ENCODE measurements at regions not wholly inside any gene's neighbourhood (a gene's known extent, or its start where the extent isn't known, plus 50 kb on each side); places are given as distances from the start of the nearest gene placed in this dataset.

DNA sequence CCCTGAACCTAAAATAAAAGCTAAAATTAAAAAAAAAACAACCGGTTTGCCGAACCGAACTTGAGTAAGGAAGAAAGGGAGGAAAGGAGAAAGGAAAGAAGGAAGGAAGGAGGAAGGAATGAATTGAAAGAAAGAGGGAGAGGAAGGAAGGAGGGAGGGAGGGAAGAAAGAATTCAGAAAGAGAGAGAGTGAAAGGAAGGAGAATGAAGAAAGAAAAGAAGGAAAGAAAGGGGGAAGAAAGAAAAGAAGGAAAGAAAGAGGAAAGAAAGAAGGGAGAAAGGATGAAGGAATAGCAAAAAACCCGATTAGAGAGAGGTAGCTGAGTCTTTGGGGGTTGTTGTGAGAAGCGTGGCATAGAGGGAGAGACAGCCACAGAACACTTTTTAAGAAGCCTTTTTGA lies 121.4 kb downstream of the FGF18 start:
- TF ChIP-seq, protein P1, sequence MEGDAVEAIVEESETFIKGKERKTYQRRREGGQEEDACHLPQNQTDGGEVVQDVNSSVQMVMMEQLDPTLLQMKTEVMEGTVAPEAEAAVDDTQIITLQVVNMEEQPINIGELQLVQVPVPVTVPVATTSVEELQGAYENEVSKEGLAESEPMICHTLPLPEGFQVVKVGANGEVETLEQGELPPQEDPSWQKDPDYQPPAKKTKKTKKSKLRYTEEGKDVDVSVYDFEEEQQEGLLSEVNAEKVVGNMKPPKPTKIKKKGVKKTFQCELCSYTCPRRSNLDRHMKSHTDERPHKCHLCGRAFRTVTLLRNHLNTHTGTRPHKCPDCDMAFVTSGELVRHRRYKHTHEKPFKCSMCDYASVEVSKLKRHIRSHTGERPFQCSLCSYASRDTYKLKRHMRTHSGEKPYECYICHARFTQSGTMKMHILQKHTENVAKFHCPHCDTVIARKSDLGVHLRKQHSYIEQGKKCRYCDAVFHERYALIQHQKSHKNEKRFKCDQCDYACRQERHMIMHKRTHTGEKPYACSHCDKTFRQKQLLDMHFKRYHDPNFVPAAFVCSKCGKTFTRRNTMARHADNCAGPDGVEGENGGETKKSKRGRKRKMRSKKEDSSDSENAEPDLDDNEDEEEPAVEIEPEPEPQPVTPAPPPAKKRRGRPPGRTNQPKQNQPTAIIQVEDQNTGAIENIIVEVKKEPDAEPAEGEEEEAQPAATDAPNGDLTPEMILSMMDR (IDR thresholded peaks at IDR 0.05), result no peak
- TF ChIP-seq TCF7 (CRISPR knock-in tag; IDR thresholded peaks at IDR 0.05; ENCODE audit: low read depth), result no peak
- TF ChIP-seq NR2C2 (CRISPR knock-in tag; IDR thresholded peaks at IDR 0.05), result no peak
- no peak for TF ChIP-seq ZNF396 (CRISPR knock-in tag; IDR thresholded peaks at IDR 0.05; ENCODE audit: borderline replicate concordance)
- TF ChIP-seq, protein P2, sequence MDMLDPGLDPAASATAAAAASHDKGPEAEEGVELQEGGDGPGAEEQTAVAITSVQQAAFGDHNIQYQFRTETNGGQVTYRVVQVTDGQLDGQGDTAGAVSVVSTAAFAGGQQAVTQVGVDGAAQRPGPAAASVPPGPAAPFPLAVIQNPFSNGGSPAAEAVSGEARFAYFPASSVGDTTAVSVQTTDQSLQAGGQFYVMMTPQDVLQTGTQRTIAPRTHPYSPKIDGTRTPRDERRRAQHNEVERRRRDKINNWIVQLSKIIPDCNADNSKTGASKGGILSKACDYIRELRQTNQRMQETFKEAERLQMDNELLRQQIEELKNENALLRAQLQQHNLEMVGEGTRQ (CRISPR knock-in tag; IDR thresholded peaks at IDR 0.05), result no peak
- no peak for TF ChIP-seq CREM (CRISPR knock-in tag; IDR thresholded peaks at IDR 0.05)
- TF ChIP-seq, protein P3, sequence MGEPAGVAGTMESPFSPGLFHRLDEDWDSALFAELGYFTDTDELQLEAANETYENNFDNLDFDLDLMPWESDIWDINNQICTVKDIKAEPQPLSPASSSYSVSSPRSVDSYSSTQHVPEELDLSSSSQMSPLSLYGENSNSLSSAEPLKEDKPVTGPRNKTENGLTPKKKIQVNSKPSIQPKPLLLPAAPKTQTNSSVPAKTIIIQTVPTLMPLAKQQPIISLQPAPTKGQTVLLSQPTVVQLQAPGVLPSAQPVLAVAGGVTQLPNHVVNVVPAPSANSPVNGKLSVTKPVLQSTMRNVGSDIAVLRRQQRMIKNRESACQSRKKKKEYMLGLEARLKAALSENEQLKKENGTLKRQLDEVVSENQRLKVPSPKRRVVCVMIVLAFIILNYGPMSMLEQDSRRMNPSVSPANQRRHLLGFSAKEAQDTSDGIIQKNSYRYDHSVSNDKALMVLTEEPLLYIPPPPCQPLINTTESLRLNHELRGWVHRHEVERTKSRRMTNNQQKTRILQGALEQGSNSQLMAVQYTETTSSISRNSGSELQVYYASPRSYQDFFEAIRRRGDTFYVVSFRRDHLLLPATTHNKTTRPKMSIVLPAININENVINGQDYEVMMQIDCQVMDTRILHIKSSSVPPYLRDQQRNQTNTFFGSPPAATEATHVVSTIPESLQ (CRISPR knock-in tag; IDR thresholded peaks at IDR 0.05), result no peak
- TF ChIP-seq, protein P4, sequence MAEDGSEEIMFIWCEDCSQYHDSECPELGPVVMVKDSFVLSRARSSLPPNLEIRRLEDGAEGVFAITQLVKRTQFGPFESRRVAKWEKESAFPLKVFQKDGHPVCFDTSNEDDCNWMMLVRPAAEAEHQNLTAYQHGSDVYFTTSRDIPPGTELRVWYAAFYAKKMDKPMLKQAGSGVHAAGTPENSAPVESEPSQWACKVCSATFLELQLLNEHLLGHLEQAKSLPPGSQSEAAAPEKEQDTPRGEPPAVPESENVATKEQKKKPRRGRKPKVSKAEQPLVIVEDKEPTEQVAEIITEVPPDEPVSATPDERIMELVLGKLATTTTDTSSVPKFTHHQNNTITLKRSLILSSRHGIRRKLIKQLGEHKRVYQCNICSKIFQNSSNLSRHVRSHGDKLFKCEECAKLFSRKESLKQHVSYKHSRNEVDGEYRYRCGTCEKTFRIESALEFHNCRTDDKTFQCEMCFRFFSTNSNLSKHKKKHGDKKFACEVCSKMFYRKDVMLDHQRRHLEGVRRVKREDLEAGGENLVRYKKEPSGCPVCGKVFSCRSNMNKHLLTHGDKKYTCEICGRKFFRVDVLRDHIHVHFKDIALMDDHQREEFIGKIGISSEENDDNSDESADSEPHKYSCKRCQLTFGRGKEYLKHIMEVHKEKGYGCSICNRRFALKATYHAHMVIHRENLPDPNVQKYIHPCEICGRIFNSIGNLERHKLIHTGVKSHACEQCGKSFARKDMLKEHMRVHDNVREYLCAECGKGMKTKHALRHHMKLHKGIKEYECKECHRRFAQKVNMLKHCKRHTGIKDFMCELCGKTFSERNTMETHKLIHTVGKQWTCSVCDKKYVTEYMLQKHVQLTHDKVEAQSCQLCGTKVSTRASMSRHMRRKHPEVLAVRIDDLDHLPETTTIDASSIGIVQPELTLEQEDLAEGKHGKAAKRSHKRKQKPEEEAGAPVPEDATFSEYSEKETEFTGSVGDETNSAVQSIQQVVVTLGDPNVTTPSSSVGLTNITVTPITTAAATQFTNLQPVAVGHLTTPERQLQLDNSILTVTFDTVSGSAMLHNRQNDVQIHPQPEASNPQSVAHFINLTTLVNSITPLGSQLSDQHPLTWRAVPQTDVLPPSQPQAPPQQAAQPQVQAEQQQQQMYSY (CRISPR knock-in tag; IDR thresholded peaks at IDR 0.05), result no peak
- no peak for TF ChIP-seq ZNF423 (CRISPR knock-in tag; IDR thresholded peaks at IDR 0.05)
- no peak for TF ChIP-seq JUN (CRISPR knock-in tag; IDR thresholded peaks at IDR 0.05)
- TF ChIP-seq, protein P5, sequence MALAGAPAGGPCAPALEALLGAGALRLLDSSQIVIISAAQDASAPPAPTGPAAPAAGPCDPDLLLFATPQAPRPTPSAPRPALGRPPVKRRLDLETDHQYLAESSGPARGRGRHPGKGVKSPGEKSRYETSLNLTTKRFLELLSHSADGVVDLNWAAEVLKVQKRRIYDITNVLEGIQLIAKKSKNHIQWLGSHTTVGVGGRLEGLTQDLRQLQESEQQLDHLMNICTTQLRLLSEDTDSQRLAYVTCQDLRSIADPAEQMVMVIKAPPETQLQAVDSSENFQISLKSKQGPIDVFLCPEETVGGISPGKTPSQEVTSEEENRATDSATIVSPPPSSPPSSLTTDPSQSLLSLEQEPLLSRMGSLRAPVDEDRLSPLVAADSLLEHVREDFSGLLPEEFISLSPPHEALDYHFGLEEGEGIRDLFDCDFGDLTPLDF (CRISPR knock-in tag; IDR thresholded peaks at IDR 0.05), result no peak
- no peak for TF ChIP-seq SMAD4 (CRISPR knock-in tag; IDR thresholded peaks at IDR 0.05)

Measured in WTC11 (cell line).